ENCODE measurements at regions not wholly inside any gene's neighbourhood (a gene's known extent, or its start where the extent isn't known, plus 50 kb on each side); places are given as distances from the start of the nearest gene placed in this dataset.

DNA sequence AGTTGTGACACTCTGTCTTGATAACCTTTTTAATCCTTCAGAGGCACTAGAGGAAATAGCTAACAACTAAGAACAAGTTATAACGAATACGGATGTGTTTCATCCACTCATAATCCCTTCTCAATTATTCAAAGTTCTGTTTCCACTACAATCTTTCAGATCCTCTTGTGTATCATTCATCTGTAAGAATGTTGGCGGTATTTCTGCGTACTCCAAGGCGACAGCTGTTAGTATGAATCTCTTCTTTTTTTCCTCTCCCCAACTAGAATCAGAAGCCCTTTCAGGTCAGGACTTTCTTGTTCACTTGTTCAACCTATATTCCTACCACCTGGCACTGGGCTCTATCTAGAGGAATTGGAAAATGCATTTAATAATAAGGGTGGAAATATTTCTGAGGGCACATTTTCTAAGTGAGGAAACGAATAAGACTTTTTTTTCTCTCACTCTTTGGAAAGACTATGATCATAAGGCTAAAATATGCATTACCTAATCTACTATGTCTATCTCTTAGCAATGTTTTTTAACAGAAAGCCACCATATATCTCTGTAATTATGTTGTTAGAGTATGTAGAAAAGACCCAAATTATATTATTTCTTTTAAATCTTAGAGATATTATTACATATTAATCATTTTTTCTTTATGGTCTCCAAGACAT is 492.9 kb downstream of the PCDH20 start:
- TF ChIP-seq, protein P1, sequence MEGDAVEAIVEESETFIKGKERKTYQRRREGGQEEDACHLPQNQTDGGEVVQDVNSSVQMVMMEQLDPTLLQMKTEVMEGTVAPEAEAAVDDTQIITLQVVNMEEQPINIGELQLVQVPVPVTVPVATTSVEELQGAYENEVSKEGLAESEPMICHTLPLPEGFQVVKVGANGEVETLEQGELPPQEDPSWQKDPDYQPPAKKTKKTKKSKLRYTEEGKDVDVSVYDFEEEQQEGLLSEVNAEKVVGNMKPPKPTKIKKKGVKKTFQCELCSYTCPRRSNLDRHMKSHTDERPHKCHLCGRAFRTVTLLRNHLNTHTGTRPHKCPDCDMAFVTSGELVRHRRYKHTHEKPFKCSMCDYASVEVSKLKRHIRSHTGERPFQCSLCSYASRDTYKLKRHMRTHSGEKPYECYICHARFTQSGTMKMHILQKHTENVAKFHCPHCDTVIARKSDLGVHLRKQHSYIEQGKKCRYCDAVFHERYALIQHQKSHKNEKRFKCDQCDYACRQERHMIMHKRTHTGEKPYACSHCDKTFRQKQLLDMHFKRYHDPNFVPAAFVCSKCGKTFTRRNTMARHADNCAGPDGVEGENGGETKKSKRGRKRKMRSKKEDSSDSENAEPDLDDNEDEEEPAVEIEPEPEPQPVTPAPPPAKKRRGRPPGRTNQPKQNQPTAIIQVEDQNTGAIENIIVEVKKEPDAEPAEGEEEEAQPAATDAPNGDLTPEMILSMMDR (IDR thresholded peaks at IDR 0.05; ENCODE audit: low read depth, low read length), result no peak
- H3K4me1 ChIP-seq (ENCODE audit: low read depth), result peaks cover 27% of the 10 kb centered on the region
- H3K27ac ChIP-seq, result peak overlapping the region; percentile 42
- no peaks in the 10 kb centered on the region for H3K27me3 ChIP-seq
- DNase-seq (ENCODE audit: low read depth in 1 of 2, low spot score in 1 of 2), result peak in 1 of 2 donors; percentile 9
- no peak overlapping the region for H3K4me3 ChIP-seq
- H3K36me3 ChIP-seq, result no peaks in the 10 kb centered on the region
- H3K9me3 ChIP-seq (ENCODE audit: low read depth), result no peaks in the 10 kb centered on the region

DNA sequence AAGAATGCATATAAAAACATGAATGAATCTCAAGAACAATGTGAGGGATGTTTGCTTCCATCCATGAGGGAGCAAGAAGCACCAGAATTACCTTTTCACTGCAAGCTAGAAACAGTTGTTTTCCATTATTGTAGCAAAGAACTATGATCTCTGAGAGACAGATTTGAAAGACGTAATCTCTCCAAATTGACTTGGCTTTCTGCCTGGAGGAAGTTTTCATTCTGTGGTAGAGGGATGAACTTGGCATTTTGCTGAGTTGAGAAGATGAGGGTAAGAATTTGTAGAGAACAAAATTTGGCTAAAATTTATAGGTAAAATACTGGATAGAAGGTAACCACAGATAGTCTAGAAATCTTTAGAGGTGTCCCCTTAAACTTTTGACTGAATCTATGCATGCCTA is 496.8 kb downstream of the TDRD3 start:
- no peaks in the 10 kb centered on the region for H3K9me3 ChIP-seq (ENCODE audit: low read depth)
- H3K4me3 ChIP-seq, result no peak overlapping the region
- H3K27ac ChIP-seq, result no peak overlapping the region
- H3K36me3 ChIP-seq, result no peaks in the 10 kb centered on the region
- no peaks in the 10 kb centered on the region for H3K4me1 ChIP-seq (ENCODE audit: low read depth)
- DNase-seq (ENCODE audit: low read depth in 1 of 2, low spot score in 1 of 2), result no peak
- no peaks in the 10 kb centered on the region for H3K27me3 ChIP-seq
- TF ChIP-seq, protein P1 (IDR thresholded peaks at IDR 0.05; ENCODE audit: low read depth, low read length), result no peak

DNA sequence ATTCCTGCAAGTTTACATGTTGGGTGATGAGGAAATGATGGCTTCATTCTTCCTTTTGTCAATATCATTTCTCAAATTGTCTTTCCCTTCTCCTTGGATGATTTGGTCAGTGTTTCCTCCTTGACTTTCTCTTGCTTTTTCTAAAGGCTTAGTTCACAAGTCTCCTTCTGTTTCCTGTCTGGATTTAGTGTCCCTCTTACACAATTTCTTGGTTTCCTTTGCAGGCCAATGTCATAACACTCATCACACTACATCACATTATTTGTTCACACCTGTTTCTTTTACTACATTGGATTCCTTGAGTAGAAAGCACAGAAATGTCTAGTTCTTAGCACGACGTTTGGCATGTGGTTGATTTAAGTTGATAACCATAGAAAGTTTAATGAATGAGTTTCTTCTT is 490.7 kb downstream of the TDRD3 start:
- no peaks in the 10 kb centered on the region for H3K9me3 ChIP-seq (ENCODE audit: low read depth)
- H3K36me3 ChIP-seq, result no peaks in the 10 kb centered on the region
- H3K27ac ChIP-seq, result no peak overlapping the region
- no peaks in the 10 kb centered on the region for H3K27me3 ChIP-seq
- DNase-seq (ENCODE audit: low read depth in 1 of 2, low spot score in 1 of 2), result no peak
- TF ChIP-seq, protein P1 (IDR thresholded peaks at IDR 0.05; ENCODE audit: low read depth, low read length), result no peak
- no peak overlapping the region for H3K4me3 ChIP-seq
- H3K4me1 ChIP-seq (ENCODE audit: low read depth), result peaks cover 8% of the 10 kb centered on the region

DNA sequence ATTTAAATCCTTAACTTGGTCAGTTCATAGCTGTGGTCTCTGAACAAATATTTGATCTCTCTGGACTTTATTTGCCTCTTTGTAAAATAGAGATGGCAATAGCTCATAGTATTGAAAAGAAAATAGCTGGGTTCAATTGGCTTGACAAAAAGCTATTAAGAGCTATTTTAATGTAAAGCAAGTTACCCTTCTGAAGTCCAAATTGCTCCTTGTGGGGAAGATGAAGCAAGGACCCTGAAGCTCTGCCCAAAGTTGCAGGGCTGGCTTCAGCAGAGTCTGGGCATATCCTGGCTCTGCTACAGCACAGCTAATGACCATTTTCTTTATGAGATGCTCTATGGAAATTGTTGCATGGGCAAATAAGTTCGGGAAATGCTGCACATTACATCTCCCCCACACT is 484.5 kb downstream of the TDRD3 start:
- no peak for DNase-seq (ENCODE audit: low read depth in 1 of 2, low spot score in 1 of 2)
- Histone ChIP-seq H3K27ac (no peak overlapping the region), H3K4me3 (no peak overlapping the region), H3K36me3 (no peaks in the 10 kb centered on the region), H3K4me1 (ENCODE audit: low read depth) (peaks cover 8% of the 10 kb centered on the region), H3K9me3 (ENCODE audit: low read depth) (no peaks in the 10 kb centered on the region), H3K27me3 (no peaks in the 10 kb centered on the region)
- TF ChIP-seq, protein P1 (IDR thresholded peaks at IDR 0.05; ENCODE audit: low read depth, low read length), result no peak

DNA sequence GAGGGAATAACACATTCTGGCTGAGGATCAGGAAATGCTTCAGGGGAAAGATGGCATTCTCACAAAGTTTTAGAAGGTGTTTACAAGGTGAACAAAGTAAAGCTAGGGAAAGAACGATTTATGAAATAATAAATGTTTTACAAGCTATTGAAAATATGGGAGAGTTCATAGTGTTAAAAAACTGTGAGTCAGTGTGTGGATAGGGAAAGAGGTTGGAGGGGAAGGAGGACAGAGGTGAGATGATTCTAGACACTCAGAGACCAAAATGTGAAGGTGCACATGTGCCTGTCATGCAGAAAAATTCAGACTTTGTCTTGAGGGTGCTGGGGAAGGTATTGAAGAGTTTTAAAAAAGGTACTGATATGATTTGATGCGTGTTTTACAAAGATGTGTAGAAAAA is 476.1 kb downstream of the TDRD3 start:
- no peaks in the 10 kb centered on the region for H3K9me3 ChIP-seq (ENCODE audit: low read depth)
- no peaks in the 10 kb centered on the region for H3K27me3 ChIP-seq
- H3K36me3 ChIP-seq, result no peaks in the 10 kb centered on the region
- TF ChIP-seq, protein P1 (IDR thresholded peaks at IDR 0.05; ENCODE audit: low read depth, low read length), result no peak
- DNase-seq (ENCODE audit: low read depth in 1 of 2, low spot score in 1 of 2), result no peak
- H3K4me3 ChIP-seq, result no peak overlapping the region
- no peak overlapping the region for H3K27ac ChIP-seq
- H3K4me1 ChIP-seq (ENCODE audit: low read depth), result peaks cover 8% of the 10 kb centered on the region

Data from cardiac muscle cell (in vitro differentiated cells and primary cell).